K562 (cell line): ENCODE measurements at regions not wholly inside any gene's neighbourhood (a gene's known extent, or its start where the extent isn't known, plus 50 kb on each side); places are given as distances from the start of the nearest gene placed in this dataset.

ENCODE experiments used
- MAX ChIP-seq: sonication (generic); formaldehyde crosslinking; IDR thresholded peaks from 2 replicates; pipeline ENCODE4 v1.9.0; 2022; ENCODE audit warnings: mild to moderate bottlenecking, missing genetic modification reagents
- ZBTB7A ChIP-seq: IDR thresholded peaks from 2 replicates; pipeline ENCODE4 v1.6.1; 2011; ENCODE audit warnings: low read depth, mild to moderate bottlenecking, low read length, moderate library complexity, borderline replicate concordance; ENCODE audit not compliant: control insufficient read depth
- ZFP91 ChIP-seq: sonication (generic); formaldehyde crosslinking; IDR thresholded peaks from 2 replicates; pipeline ENCODE4 v1.8.0; 2022; ENCODE audit warnings: mild to moderate bottlenecking, missing genetic modification reagents
- ZKSCAN1 ChIP-seq: fragments of 150-350 bp; IDR thresholded peaks from 2 replicates; pipeline ENCODE4 v1.6.1; 2016; ENCODE audit warnings: low read depth, low read length
- ZNF282 ChIP-seq: sonication (generic); formaldehyde crosslinking; IDR thresholded peaks from 2 replicates; pipeline ENCODE4 v1.8.1; 2023; ENCODE audit warnings: missing genetic modification reagents
- ZNF316 ChIP-seq: fragments of 450-650 bp; IDR thresholded peaks from 2 replicates; pipeline ENCODE4 v1.6.1; 2016
- ZNF347 ChIP-seq: fragments of 450-650 bp; formaldehyde crosslinking; IDR thresholded peaks from 2 replicates; pipeline ENCODE4 v1.4.0; 2020; ENCODE audit warnings: low read depth, mild to moderate bottlenecking, moderate library complexity

GRCh38 chr16:85306071-85306792, 194.0 kb upstream of the CIBAR2 start (continued):
- TF ChIP-seq ZNF316: 0 out of 2 replicates have a peak, but pooled peaks have one; percentile 15
- 0 out of 2 replicates have a peak, but pooled peaks have one; percentile 39 for TF ChIP-seq ZKSCAN1
- TF ChIP-seq ZBTB7A: 0 out of 2 replicates have a peak, but pooled peaks have one; percentile 38
- no peak for TF ChIP-seq ZNF347 (CRISPR knock-in tag)
- no peak for TF ChIP-seq ZNF282
- TF ChIP-seq ZFP91 (CRISPR knock-in tag): no peak; the same call in 1 of the 2 replicates
- peak; percentile 94 for TF ChIP-seq MAX (CRISPR knock-in tag)
